Body of pancreas (tissue), 4 donors: ENCODE measurements at regions not wholly inside any gene's neighbourhood (a gene's known extent, or its start where the extent isn't known, plus 50 kb on each side); places are given as distances from the start of the nearest gene placed in this dataset.

Source experiments
- ATAC-seq: fragments of 150-250 bp; one replicate; pipeline ENCODE4 v1.9.1; 2016
- DNase-seq, 4 donors: peaks; one replicate each; pipeline ENCODE4 v3.0.0-alpha.2; 2019
- H3K27ac ChIP-seq, 4 donors: fragments of 200-600 bp; sonication (generic); 1 replicate in 3 of 4; 2 replicates in 1 of 4; pipeline versions ENCODE4 v1.5.1 to v1.6.1; 2016 to 2019; ENCODE audit warnings: mild to moderate bottlenecking in 1 of 4, mixed read lengths in 1 of 4, moderate library complexity in 1 of 4
- H3K27me3 ChIP-seq, 2 donors: fragments of 200-600 bp; sonication (generic); one replicate each; pipeline ENCODE4 v1.6.0; 2016; ENCODE audit warnings: mild to moderate bottlenecking in 1 of 2
- H3K36me3 ChIP-seq, 2 donors: fragments of 200-600 bp; sonication (generic); replicated peaks in 1 of 2; 2 replicates each; pipeline ENCODE4 v1.5.1; 2016; ENCODE audit warnings: low read depth in 2 of 2; ENCODE audit not compliant: insufficient read depth in 1 of 2
- H3K4me1 ChIP-seq: fragments of 200-600 bp; sonication (generic); one replicate; pipeline ENCODE4 v1.6.0; 2016
- H3K4me3 ChIP-seq, 2 donors: fragments of 200-600 bp; sonication (generic); 1 replicate in 1 of 2; 2 replicates in 1 of 2; pipeline ENCODE4 v1.5.1; 2016 to 2019
- H3K9me3 ChIP-seq, 3 donors: fragments of 200-600 bp; sonication (generic); 1 replicate in 2 of 3; 2 replicates in 1 of 3; pipeline ENCODE4 v1.5.1; 2016
- CTCF ChIP-seq, 7 experiments: fragments of 450-650 bp in 4 of 7; fragments of 200-600 bp in 3 of 7; sonication (generic) in 3 of 7; IDR thresholded peaks; one replicate each; pipeline ENCODE4 v1.5.1; 2016 to 2019; ENCODE audit warnings: antibody characterized with exemption in 7 of 7
- POLR2A ChIP-seq, 3 donors: fragments of 450-650 bp; IDR thresholded peaks; one replicate each; pipeline ENCODE4 v1.6.1; 2016; ENCODE audit warnings: antibody characterized with exemption in 3 of 3, mild to moderate bottlenecking in 2 of 3
- WGBS, 2 donors: methylation state at CpG; one replicate each; pipeline ENCODE4 v1.1.5; 2017; 5-methylcytosine and 5-hydroxymethylcytosine counted together
- intact Hi-C: fragments of 100-400 bp; cut with DNase I; formaldehyde crosslinking; loops from one replicate; pipeline ENCODE4 v1.15.1; 2023

- Histone ChIP-seq H3K27ac (no peak overlapping the region), H3K4me1 (no peaks in the 10 kb centered on the region), H3K9me3 (no peaks in the 10 kb centered on the region), H3K36me3 (no peaks in the 10 kb centered on the region), H3K4me3 (no peak overlapping the region), H3K27me3 (no peaks in the 10 kb centered on the region)
- WGBS, 2 donors: 81 to 96% methylated on average over 1 of the region's 1 CpG
- no peak for DNase-seq
- intact Hi-C loops: loop anchor here (10.0 kb wide), 1 partner anchor 581 kb away; no protein-coding TSS in a partner anchor
- TF ChIP-seq POLR2A (IDR thresholded peaks at IDR 0.05): no peak
- TF ChIP-seq CTCF (IDR thresholded peaks at IDR 0.05): no peak
- no peak for ATAC-seq
These were observed 553.0 kb upstream of the MARCKS start for GRCh38 chr6:113304116-113304515.

GRCh38 chr6:113306552-113307145 lies 550.5 kb upstream of the MARCKS start:
- H3K9me3 ChIP-seq: no peaks in the 10 kb centered on the region
- ATAC-seq (peak; percentile 98), DNase-seq (peak; percentile 84 to 92 (median 87))
- 21 to 28% methylated on average over 5 of the region's 5 CpGs for WGBS, 2 donors
- no peak overlapping the region for H3K4me3 ChIP-seq
- no peak overlapping the region for H3K27ac ChIP-seq
- H3K4me1 ChIP-seq: no peaks in the 10 kb centered on the region
- TF ChIP-seq POLR2A (IDR thresholded peaks at IDR 0.05) (no peak), CTCF (IDR thresholded peaks at IDR 0.05) (peak; percentile 43 to 87 (median 84))
- intact Hi-C loops: loop anchor here (10.0 kb wide), 1 partner anchor 578 kb away; no protein-coding TSS in a partner anchor
- no peaks in the 10 kb centered on the region for H3K36me3 ChIP-seq
- H3K27me3 ChIP-seq: no peaks in the 10 kb centered on the region

- DNase-seq (no peak), ATAC-seq (no peak)
- no peaks in the 10 kb centered on the region for H3K4me1 ChIP-seq
- WGBS, 2 donors: 83 to 87% methylated on average over 2 of the region's 2 CpGs
- no peaks in the 10 kb centered on the region for H3K27me3 ChIP-seq
- intact Hi-C loops: loop anchor here (10.0 kb wide), 1 partner anchor 577 kb away; no protein-coding TSS in a partner anchor
- H3K36me3 ChIP-seq: no peaks in the 10 kb centered on the region
- H3K27ac ChIP-seq: no peak overlapping the region
- H3K4me3 ChIP-seq: no peak overlapping the region
- no peak for TF ChIP-seq CTCF (IDR thresholded peaks at IDR 0.05)
- TF ChIP-seq POLR2A (IDR thresholded peaks at IDR 0.05): no peak
- no peaks in the 10 kb centered on the region for H3K9me3 ChIP-seq
These were observed 548.9 kb upstream of the MARCKS start for GRCh38 chr6:113308266-113308665.

GRCh38 chr6:113313841-113314240 lies 543.3 kb upstream of the MARCKS start:
- Histone ChIP-seq H3K4me3 (no peak overlapping the region), H3K4me1 (no peaks in the 10 kb centered on the region), H3K27me3 (no peaks in the 10 kb centered on the region), H3K9me3 (no peaks in the 10 kb centered on the region), H3K27ac (no peak overlapping the region), H3K36me3 (no peaks in the 10 kb centered on the region)
- 77 to 79% methylated on average over 1 of the region's 1 CpG for WGBS, 2 donors
- DNase-seq (no peak), ATAC-seq (no peak)
- intact Hi-C loops: no loop called here
- no peak for TF ChIP-seq CTCF (IDR thresholded peaks at IDR 0.05)
- TF ChIP-seq POLR2A (IDR thresholded peaks at IDR 0.05): no peak

- WGBS, 2 donors: 92% methylated on average over 1 of the region's 1 CpG
- Histone ChIP-seq H3K4me3 (no peak overlapping the region), H3K9me3 (no peaks in the 10 kb centered on the region), H3K27ac (no peak overlapping the region), H3K27me3 (no peaks in the 10 kb centered on the region), H3K36me3 (no peaks in the 10 kb centered on the region), H3K4me1 (no peaks in the 10 kb centered on the region)
- ATAC-seq (no peak), DNase-seq (no peak)
- intact Hi-C loops: no loop called here
- TF ChIP-seq POLR2A (IDR thresholded peaks at IDR 0.05): no peak
- no peak for TF ChIP-seq CTCF (IDR thresholded peaks at IDR 0.05)
These were observed 542.0 kb upstream of the MARCKS start for GRCh38 chr6:113315165-113315564.
